ENCODE measurements at regions not wholly inside any gene's neighbourhood (a gene's known extent, or its start where the extent isn't known, plus 50 kb on each side); places are given as distances from the start of the nearest gene placed in this dataset.

DNA sequence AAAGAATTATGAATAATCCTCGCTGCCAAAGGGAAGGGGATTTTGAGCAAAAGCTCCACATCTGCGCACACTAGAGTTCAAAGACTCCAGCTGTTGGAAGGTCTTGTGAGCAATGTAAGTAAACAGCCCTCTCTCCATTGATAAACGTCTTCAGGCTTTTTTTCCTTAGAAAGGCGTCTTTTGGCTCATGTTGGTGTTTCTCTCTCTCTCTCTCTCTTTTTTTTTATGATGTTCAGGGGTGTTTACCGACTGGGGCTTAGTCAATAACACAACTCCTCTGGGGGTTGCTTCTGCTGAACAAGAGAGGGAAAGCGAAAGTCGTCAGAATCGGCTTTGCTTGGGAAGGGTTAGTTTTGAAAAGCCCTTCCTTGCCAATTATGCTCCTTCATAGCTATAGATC lies 53.2 kb upstream of the C1QTNF7 start:
- Histone ChIP-seq H3K79me2 (replicated peaks; ENCODE audit: insufficient read depth) (no peaks in the 10 kb centered on the region), H3K27ac (ENCODE audit: low read depth) (no peak overlapping the region), H3K4me2 (no peak overlapping the region), H3F3A (replicated peaks; ENCODE audit: low read depth) (no peaks in the 10 kb centered on the region), H3K4me3 (no peak overlapping the region), H2AFZ (peak overlapping the region; percentile 70; the same call in 1 of the 2 replicates), H4K20me1 (replicated peaks; ENCODE audit: insufficient read depth) (no peaks in the 10 kb centered on the region), H3K36me3 (ENCODE audit: insufficient read depth) (no peaks in the 10 kb centered on the region), H3K4me1 (ENCODE audit: insufficient read depth) (peaks cover 31% of the 10 kb centered on the region), H3K27me3 (ENCODE audit: insufficient read depth) (no peaks in the 10 kb centered on the region), H3K9me2 (ENCODE audit: insufficient read depth) (peaks cover 13% of the 10 kb centered on the region)
- no peak overlapping the region for H3K4me3 Mint-ChIP-seq
- DNase-seq (ENCODE audit: low spot score) (no peak), ATAC-seq (no peak)
- TF ChIP-seq, protein P1, sequence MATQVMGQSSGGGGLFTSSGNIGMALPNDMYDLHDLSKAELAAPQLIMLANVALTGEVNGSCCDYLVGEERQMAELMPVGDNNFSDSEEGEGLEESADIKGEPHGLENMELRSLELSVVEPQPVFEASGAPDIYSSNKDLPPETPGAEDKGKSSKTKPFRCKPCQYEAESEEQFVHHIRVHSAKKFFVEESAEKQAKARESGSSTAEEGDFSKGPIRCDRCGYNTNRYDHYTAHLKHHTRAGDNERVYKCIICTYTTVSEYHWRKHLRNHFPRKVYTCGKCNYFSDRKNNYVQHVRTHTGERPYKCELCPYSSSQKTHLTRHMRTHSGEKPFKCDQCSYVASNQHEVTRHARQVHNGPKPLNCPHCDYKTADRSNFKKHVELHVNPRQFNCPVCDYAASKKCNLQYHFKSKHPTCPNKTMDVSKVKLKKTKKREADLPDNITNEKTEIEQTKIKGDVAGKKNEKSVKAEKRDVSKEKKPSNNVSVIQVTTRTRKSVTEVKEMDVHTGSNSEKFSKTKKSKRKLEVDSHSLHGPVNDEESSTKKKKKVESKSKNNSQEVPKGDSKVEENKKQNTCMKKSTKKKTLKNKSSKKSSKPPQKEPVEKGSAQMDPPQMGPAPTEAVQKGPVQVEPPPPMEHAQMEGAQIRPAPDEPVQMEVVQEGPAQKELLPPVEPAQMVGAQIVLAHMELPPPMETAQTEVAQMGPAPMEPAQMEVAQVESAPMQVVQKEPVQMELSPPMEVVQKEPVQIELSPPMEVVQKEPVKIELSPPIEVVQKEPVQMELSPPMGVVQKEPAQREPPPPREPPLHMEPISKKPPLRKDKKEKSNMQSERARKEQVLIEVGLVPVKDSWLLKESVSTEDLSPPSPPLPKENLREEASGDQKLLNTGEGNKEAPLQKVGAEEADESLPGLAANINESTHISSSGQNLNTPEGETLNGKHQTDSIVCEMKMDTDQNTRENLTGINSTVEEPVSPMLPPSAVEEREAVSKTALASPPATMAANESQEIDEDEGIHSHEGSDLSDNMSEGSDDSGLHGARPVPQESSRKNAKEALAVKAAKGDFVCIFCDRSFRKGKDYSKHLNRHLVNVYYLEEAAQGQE (IDR thresholded peaks at IDR 0.05; ENCODE audit: unreplicated experiment): no peak
- TF ChIP-seq CREB1 (CRISPR knock-in tag; IDR thresholded peaks at IDR 0.05; ENCODE audit: low read depth) (no peak), ZNF114 (CRISPR knock-in tag; IDR thresholded peaks at IDR 0.05) (no peak), JUNB (IDR thresholded peaks at IDR 0.05; ENCODE audit: unreplicated experiment) (no peak), POLR2AphosphoS5 (IDR thresholded peaks at IDR 0.05; ENCODE audit: low read depth) (no peak), EZH2phosphoT487 (IDR thresholded peaks at IDR 0.05; ENCODE audit: unreplicated experiment) (no peak), STAT1 (IDR thresholded peaks at IDR 0.05; ENCODE audit: unreplicated experiment) (no peak)
- TF ChIP-seq, protein P2, sequence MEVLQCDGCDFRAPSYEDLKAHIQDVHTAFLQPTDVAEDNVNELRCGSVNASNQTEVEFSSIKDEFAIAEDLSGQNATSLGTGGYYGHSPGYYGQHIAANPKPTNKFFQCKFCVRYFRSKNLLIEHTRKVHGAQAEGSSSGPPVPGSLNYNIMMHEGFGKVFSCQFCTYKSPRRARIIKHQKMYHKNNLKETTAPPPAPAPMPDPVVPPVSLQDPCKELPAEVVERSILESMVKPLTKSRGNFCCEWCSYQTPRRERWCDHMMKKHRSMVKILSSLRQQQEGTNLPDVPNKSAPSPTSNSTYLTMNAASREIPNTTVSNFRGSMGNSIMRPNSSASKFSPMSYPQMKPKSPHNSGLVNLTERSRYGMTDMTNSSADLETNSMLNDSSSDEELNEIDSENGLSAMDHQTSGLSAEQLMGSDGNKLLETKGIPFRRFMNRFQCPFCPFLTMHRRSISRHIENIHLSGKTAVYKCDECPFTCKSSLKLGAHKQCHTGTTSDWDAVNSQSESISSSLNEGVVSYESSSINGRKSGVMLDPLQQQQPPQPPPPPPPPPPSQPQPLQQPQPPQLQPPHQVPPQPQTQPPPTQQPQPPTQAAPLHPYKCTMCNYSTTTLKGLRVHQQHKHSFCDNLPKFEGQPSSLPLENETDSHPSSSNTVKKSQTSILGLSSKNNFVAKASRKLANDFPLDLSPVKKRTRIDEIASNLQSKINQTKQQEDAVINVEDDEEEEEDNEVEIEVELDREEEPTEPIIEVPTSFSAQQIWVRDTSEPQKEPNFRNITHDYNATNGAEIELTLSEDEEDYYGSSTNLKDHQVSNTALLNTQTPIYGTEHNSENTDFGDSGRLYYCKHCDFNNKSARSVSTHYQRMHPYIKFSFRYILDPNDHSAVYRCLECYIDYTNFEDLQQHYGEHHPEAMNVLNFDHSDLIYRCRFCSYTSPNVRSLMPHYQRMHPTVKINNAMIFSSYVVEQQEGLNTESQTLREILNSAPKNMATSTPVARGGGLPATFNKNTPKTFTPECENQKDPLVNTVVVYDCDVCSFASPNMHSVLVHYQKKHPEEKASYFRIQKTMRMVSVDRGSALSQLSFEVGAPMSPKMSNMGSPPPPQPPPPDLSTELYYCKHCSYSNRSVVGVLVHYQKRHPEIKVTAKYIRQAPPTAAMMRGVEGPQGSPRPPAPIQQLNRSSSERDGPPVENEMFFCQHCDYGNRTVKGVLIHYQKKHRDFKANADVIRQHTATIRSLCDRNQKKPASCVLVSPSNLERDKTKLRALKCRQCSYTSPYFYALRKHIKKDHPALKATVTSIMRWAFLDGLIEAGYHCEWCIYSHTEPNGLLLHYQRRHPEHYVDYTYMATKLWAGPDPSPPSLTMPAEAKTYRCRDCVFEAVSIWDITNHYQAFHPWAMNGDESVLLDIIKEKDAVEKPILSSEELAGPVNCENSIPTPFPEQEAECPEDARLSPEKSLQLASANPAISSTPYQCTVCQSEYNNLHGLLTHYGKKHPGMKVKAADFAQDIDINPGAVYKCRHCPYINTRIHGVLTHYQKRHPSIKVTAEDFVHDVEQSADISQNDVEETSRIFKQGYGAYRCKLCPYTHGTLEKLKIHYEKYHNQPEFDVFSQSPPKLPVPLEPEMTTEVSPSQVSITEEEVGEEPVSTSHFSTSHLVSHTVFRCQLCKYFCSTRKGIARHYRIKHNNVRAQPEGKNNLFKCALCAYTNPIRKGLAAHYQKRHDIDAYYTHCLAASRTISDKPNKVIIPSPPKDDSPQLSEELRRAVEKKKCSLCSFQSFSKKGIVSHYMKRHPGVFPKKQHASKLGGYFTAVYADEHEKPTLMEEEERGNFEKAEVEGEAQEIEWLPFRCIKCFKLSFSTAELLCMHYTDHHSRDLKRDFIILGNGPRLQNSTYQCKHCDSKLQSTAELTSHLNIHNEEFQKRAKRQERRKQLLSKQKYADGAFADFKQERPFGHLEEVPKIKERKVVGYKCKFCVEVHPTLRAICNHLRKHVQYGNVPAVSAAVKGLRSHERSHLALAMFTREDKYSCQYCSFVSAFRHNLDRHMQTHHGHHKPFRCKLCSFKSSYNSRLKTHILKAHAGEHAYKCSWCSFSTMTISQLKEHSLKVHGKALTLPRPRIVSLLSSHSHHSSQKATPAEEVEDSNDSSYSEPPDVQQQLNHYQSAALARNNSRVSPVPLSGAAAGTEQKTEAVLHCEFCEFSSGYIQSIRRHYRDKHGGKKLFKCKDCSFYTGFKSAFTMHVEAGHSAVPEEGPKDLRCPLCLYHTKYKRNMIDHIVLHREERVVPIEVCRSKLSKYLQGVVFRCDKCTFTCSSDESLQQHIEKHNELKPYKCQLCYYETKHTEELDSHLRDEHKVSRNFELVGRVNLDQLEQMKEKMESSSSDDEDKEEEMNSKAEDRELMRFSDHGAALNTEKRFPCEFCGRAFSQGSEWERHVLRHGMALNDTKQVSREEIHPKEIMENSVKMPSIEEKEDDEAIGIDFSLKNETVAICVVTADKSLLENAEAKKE (CRISPR knock-in tag; IDR thresholded peaks at IDR 0.05): no peak
- TF ChIP-seq, protein P3, sequence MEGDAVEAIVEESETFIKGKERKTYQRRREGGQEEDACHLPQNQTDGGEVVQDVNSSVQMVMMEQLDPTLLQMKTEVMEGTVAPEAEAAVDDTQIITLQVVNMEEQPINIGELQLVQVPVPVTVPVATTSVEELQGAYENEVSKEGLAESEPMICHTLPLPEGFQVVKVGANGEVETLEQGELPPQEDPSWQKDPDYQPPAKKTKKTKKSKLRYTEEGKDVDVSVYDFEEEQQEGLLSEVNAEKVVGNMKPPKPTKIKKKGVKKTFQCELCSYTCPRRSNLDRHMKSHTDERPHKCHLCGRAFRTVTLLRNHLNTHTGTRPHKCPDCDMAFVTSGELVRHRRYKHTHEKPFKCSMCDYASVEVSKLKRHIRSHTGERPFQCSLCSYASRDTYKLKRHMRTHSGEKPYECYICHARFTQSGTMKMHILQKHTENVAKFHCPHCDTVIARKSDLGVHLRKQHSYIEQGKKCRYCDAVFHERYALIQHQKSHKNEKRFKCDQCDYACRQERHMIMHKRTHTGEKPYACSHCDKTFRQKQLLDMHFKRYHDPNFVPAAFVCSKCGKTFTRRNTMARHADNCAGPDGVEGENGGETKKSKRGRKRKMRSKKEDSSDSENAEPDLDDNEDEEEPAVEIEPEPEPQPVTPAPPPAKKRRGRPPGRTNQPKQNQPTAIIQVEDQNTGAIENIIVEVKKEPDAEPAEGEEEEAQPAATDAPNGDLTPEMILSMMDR (conservative IDR thresholded peaks at IDR 0.05; ENCODE audit: low read depth in 2 of 2): no peak
- TF ChIP-seq, protein P4, sequence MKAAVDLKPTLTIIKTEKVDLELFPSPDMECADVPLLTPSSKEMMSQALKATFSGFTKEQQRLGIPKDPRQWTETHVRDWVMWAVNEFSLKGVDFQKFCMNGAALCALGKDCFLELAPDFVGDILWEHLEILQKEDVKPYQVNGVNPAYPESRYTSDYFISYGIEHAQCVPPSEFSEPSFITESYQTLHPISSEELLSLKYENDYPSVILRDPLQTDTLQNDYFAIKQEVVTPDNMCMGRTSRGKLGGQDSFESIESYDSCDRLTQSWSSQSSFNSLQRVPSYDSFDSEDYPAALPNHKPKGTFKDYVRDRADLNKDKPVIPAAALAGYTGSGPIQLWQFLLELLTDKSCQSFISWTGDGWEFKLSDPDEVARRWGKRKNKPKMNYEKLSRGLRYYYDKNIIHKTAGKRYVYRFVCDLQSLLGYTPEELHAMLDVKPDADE (IDR thresholded peaks at IDR 0.05): no peak
- no peaks in the 10 kb centered on the region for H3K9me3 Mint-ChIP-seq
- H3K27me3 Mint-ChIP-seq (ENCODE audit: insufficient read depth, low read depth, poor library complexity): no peaks in the 10 kb centered on the region
- H3K4me1 Mint-ChIP-seq: peaks cover 25% of the 10 kb centered on the region
- H3K36me3 Mint-ChIP-seq (ENCODE audit: low read depth): no peaks in the 10 kb centered on the region
- no peak overlapping the region; the same call in 1 of the 2 replicates for H3K27ac Mint-ChIP-seq
